ENCODE measurements at regions not wholly inside any gene's neighbourhood (a gene's known extent, or its start where the extent isn't known, plus 50 kb on each side); places are given as distances from the start of the nearest gene placed in this dataset.

DNA sequence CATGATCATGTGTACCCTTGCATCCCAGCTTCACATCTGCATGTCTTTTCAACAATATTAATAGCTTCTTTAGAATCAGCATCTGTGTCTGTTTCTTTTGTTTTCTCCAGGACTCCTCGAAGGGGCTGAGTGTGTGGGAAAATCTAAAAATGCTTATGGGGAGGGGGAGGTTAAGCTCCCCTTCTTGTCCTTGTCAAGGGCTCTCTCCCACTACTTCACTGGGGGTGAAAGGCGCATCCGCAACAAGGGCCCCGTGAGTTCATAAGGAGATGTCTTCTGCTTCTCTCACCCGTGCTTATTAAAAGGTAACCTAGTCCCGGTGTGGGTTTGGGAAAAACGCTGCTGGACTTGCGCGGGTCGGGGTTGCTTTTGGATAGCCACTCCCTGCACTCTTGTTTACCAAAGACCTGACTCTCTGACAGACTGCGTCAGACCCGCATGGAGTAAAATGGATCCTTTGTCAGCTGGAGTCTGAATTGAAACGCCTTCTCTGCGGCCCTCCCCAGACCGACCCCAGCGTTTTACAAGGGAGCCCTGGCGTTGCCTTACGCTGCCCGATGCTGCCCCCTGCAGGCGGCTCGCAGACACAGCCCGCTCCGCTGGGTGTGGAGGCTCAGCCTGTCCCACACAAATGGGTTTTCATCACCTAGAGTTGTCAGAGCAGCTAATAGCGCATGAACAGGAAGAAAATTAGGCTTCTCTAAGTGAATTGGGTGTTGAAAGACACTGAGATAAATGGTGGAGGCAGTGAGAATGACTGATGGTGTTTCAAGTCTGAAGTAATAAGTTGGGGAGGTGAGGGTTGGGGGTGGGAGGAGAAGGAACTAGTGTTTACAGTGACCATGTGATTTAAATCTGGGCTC is 53.8 kb downstream of the IER5 start:
- DNase-seq, result peak; percentile 48

DNA sequence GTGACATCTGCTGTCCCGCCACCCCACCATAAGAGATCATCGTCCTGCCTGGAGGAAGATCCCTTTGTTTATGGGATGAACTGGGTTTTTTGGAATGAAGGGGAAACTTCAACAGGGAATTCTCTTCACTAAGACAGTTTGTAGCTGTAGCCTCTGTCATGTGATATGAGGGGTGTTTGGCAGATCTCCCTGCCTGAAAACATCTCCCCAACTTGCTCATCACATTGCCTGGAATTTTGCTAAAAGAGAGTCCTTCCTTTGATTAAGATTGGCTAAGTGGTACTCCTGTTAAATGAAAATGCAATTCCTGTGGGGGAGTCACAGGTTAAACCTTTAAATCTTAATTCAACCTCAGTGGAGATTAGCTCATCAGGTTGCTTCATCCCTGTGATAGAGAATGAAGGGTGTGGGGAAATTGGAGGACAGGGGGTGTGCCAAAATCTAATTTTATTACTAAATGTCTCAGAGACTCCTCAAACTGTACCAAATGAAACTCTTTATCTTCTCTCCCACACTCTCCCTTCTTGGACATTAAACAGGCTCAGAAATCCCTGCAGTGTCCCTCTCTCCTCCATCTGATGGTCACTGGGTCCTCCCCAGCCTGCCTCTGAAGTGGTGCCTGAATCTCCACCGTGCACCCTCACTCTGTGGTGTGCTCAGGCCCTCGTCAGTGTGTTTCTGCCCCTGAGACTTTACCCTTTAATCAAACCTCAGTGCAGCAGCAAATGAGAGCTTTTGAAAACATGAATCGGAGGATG is 54.8 kb downstream of the IER5 start:
- DNase-seq, result no peak

DNA sequence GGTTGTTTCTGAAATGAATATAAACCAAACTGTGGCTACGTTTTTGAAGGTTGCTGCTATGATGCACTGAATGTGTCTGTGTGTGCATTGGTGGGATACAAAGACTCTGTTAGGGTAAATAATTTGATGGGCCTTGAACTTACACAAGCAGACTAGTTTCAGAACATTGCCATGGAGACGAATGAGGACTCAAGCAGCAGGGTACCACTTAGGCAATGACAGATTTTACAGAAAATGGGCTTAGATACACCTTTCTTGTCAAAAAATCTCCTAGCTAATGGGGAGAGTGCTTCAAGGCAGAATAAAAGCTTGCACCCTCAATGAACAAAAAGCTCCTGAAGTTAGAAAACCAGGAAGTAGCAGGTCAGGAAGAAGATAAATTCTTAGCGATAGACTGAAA is 55.7 kb downstream of the IER5 start:
- DNase-seq, result no peak

DNA sequence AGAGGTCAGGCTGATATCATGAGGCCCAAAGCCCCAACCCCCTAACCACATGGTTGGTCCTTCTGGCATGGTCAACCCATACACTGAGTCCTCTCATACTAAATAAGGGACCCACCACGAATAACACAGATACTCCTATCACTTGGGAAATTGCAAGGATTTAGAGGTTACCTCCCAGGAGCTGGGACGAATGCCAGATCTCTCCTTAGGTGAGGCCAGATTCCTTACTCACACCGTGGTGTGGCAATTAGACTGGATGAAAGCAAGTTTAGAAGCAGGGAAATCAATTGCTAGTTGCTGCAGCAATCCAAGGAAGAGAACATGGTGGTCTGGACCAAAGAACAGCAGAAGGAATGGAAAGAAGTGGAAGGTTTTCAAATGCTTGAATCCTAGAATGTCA is 60.1 kb downstream of the IER5 start:
- DNase-seq, result no peak

DNA sequence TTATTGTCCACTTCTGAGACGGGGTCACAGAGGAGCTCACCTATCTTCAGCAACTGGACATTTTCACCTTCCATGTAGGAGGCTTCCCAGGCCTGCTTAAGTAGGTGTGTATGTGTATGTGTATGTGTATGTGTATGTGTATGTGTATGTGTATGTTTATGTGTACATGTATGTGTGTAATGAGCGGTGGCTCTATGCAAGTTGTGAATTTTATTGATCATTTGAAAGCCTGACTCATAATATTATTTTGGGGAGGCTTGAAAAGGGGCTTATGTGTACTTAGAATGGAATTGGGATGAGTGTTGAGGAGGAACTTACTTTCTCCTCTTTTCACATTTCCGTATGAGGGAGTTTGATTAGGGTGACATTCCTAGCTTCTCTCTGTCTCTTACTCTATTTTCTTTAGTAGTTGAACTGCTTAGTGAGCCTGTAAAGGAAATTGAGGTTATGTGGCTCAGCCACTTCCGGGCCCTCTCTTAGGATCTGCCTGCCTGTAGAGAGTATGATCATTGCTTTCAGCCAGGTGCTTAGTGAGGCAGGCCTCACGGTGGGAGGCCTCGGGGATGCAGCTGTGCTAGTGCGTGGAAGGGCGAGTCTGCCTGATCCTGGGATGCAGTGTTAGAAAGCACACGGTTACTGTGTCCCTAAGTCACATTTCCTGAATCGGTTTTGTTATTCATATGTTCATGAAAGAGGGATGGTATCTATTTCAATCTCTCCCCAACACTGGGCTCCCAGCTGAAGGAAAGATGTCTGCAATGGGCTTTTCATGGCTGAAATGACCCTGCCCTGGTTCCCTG is 61.0 kb downstream of the IER5 start:
- no peak for DNase-seq

DNA sequence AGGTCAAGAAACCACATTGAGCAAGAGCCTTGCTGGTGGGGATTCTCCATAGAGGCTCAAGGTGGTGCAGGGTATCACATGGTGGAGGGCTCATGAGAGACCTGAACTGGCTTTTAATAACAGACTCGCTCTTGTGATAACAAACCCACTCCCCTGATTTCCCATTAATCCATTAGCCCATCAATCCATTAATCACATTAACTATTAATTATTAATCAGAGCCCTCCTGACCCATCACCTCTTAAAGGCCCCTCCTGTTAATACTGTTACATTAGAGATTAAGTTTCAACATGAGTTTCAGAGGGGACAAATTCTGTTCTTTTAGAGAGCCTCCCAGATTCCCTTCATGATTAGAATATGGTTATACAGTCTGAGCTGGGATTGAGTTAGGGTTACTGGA is 61.8 kb downstream of the IER5 start:
- no peak for DNase-seq

DNA sequence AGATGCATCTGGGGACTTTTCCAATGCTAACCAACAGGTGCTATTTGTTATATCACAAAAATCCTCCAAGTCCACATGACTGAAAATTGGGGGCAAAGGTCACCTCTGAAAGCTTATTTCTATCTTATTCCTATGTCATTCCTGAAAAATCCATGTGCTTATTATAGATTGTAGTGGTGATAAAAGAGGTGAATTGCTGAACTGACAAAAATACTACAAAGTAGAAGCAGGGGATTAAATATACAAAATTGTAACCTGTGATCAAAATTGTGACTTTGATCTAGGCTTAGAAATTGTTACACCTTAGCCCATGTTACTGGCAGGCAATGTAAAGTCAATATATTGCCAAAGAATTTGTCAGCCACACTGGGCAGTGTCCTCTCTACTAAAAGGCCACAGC is 62.3 kb downstream of the IER5 start:
- DNase-seq, result no peak

DNA sequence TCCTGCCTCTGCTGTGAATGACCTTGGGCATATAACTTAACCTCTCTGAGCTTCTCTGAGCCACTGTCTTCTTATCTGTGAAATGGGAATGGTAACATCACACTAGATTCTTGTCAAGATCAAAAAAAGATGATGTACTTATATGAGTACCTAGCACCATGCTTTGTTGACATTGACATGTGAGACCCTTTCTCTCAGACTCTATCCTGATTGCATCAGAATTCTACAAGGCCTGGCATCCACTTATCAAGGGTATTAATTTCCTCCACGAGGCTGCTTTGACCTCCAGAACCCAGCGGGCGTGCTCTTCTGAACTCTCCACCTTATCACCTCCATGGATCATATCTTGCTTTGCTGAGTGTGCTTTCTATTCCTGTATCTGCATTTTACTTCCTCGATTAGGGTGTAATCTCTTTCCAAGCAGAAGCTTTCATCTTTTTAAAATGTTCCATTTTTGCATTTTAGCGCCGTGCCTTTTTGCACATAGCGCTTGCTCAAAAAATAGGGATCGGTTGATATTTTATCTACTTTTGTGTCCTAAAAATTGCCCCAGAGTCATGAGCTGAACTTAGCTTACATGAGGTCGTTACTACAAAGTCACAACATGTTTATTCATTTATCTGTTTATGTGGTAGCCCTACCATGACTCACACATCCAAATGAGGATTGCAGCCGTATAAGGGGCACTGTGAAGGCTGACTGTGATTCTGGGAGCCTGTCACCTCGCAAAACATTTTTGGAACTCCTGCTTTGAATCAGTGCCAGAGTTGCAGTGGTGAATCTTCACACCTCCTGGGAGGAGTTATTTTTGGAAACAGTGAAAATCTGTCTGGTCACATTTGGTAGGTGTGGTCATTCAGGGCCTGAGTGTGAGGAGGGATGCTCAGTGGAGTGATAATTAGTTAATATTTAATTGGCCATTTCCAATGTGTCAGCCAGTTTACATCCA is 63.2 kb downstream of the IER5 start:
- peak; percentile 44 for DNase-seq

DNA sequence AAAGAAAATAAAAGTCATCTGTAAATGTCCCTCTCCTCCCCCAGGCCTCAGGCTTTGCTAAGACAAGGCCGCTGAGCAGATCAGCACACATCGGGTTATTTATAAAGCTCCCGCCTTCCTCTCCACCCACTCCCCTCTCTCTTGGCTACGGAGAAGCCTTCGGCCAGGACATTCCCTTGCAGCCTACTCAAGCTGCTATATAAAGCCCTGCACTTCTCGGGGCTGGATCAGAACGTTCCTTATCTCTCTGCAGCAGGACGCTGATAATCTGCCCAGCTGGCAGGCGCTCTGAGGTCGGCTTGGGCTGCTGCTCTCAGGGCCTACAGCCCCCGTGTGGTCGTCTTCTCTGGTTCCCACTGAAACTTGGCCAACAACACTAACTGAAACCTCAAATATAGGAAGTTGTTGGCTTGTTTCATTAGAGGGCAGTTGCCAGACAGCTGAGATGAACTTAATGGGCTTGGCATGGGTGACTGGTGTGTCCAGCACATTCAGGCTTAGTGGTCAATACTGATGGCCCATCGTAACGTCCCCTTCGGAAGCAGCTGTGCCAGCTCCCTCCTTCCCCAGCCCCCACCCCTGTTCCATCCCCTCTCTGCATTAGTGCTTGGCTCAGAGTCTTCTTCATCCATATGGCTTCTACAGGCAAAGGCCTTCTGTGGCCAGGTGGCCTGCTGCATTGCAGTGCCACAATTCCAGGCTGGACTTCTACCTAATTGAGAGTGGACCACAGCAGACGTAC is 64.6 kb downstream of the IER5 start:
- DNase-seq, result no peak

DNA sequence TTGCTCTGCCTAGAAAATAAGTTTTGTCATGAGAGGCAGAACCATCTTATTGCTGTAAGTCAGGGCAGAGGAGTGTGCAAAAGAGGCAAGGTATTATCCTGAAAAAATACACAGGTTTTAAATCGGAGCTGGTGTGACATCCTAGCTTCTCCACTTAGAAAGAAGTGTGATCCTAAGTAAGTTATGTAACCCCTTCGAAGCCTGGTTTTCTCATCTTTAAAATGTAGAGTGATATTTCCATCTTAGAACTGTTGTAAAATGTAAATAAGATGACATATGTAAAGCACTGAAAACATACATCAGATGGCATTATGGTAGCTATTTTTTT is 65.1 kb downstream of the IER5 start:
- DNase-seq, result no peak

DNA sequence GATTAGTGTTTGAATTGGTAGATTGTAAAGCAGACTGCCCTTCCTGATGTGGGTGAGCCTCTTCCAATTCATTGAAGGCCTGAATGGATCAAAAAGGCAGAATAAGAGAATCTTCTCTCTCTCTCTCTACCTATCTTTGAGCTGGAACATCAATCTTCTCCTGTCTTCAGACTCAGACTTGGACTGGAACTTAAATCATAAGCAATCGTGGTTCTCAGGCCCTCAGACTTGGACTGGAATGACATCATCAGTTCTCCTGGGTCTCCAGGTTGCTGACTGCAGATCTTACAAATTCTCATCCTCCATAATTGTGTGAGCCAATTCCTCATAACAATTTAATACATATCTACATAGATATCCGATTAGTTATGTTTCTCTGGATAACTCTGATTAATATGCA is 66.8 kb downstream of the IER5 start:
- DNase-seq, result no peak

DNA sequence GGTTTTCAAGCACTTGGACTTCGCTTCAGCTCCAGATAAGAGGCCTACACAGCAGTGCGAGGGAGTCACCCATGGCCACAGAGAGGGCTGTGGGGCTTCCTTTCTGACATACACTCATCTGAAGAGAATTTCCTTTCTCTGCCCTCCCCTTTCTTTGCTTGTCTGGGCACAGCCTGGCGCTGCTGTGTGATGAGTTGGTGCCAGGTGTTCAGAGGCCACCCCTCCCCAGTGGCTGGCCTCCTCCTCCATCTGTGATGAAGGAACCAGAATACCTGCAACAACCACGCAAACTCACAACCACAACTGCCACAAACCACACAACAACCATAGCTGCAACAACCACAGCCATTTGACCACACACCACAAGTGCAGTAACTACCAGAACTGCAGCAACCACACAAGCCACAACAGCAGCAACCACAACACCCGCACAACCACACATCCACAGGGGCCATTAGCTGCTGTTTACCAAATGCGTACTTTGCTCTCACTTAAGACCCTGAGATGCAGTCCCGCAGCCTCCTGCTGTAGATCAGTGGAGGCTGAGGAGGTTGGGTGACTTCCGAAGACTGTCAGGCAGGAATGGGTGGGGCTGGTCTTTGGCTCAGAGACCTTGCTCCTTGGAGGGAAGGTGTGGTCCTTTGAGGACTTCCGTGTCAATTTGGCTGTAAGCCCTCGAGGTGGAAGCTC is 71.1 kb downstream of the IER5 start:
- DNase-seq, result peak; percentile 86

DNA sequence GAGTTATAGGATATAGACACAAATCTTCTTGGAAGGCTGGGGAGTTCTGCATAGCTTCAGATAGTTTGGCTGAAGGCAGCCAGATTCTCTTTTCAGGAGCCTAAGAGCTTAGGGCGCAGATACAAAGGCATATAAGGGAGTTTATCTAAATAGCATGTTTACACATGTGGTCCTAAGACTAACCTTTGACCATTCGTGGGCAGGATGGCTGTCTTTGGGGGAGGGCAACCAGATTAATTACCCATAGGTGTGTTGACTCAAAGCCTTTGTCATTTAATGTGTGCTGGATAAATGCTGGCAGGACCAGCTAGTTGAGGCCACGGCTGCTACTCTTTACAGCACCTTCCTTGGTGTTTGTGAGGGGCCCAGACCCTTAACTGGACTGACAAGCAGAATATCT is 71.8 kb downstream of the IER5 start:
- no peak for DNase-seq

DNA sequence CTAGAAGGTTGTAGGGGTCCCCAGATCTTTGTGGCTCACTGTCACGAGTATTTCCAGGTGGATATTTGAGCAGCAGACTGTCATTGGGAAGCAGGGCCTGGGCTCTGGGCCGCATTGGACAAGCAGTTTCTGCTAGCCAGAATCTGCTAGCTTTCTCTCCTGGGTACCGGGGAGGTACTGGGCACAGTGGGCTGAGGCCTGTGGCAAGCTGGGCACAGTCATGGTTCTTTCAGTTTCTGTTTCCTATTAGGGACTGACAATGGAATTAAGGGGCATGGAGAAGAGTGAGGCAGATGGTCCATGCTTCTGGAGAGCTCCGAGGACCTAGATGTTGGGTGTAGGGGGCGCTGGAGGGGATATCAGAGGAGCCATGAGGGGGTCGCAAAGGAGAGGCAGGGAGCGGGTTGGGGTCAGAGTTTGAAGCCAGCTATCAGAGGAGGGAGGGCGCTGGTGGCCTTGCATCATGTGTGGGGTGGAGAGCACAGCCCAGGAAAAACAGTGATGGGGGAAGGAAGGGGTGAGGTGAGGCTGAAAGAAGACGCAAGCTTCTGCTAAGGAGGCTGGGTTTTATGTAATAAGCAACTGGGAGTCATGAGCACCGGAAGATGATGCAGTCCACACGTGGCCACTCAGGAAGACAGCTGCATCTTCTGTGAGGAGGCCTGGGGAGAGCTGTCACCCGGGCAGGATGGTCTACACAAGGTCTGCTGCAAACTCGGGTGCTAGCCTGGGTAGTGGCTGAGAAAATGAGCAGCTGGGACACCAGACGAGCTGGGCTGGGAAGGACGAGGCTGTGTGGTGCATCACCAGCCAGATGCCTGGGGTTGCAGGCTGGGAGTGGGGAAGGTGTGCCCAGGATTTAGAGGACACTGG is 72.7 kb downstream of the IER5 start:
- DNase-seq, result no peak

DNA sequence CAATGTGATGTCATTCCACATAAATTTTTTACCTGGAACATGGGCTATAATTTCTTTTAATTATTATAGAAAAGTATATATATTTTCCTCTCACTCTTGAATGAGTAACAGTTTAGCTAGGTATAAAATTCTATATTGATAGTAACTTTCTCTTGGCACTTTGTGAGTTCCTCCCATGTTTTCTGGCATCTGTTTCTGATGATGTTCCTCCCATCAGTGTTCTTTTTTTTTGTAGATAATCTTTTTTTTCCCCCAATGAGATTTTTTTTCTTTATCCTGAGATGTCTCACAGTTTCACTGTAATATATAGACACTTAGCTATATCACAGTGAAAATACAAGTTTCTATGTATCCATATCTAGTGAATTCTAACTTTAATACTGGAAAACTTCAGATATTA is 75.2 kb downstream of the IER5 start:
- no peak for DNase-seq

DNA sequence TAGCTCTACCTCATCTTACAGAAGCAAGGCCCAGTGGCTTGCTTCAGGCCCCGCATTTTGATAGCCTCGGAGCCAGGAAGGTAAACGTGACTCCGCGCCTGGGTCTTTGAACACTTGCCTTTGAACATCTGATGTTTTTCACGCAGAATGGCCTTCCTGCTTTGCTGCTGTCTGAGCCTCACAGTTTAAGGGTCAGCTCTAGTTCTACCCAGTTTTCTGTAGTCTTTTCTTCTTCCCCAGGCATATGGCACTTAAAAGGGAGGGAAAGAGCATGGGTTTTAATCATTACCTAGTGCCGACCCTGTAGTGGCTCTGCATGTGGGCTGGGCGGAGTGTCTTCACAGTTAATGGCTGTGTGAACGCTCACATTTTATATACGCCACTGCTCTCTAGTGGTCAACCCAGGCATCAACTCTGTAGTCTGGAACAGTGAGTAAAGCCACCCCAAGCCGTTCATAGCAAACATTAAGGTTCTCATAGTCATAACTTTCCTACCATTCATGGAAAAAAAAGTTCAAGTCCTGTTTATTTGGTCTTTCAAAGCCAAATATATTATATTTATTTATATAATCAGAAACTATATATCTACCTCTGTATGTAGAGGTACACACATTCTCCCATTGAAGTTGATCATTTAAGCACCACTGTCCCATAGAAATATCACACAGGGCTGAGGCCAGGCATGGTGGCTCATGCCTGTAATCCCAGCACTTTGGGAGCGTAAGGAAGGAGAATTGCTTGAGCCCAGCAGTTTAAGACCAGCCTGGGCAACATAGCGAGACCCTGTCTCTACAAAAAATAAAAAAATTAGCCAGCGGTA is 78.1 kb downstream of the IER5 start:
- peak; percentile 73 for DNase-seq

DNA sequence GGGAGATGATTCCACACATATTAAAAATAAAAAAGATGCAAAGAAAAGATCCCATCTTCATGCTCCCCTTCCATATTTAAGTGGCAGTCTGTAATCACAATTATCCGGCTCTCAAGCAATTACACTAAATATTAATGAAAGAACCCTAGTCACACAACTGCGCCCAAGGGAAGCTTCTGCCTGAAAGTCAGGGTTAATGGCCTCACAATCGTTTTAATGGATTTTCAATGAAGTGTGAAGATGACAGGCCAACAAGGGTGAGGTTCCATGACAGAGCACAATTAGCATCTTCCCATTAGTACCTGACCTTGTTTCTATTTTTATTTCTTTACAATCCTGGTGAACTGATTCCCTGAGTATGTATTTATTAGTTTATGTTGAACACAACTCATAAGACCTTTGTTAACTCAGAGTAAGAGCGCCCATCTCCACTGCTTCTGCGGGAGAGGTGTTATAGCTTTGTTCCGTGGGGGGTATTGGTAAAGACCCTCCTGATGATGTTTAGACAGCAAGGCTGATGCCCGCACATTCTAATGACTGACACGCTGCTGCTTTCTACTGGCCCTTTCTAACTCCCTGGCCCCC is 80.9 kb downstream of the IER5 start:
- no peak for DNase-seq

DNA sequence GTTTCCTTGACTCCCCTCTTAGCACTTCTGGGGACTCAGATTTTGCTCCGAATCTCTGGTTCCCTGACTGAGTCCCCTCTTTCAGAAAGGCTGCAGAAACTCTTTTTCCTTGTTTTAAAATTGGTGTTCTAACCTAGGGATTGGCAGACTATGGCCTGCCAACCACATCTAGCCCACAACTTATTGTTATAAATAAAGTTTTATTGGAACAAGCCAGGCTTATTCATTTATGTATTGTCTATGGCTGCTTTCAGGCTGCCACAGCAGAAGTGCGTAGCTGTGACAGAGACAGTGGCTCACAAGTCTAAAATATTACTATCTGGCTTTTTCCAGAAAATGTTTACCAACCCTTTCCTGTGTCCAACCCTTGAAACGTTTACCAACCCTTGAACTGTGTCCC is 81.7 kb downstream of the IER5 start:
- no peak for DNase-seq

DNA sequence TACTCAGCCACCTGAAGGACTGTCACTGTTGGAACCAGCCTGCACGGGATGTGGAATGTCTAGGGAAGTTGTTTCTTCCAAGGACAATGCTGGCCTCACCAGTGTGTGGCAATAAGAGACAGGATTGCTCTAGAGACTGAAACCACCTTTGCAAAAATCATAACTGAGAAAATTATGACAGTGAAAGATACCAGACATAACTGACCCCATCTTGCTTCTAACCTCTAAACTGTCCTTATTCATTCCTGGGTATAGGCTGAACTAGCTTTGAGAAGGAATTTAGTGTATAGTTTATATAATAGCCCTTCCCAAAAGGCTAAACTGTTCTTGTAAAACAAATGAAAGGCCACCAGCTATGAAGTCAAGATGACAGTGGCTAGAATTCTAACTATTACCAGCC is 83.6 kb downstream of the IER5 start:
- no peak for DNase-seq
